Stimulated activated naive B cell treated with anti-CD40 and anti-IgM and Interleukin-4, amounts not matched to agents 10 μg/mL and 1 μg/mL and 100 μg/mL, for 72 hours (primary cell): ENCODE measurements at regions not wholly inside any gene's neighbourhood (a gene's known extent, or its start where the extent isn't known, plus 50 kb on each side); places are given as distances from the start of the nearest gene placed in this dataset.

Source experiments
- ATAC-seq, 2 donors: fragments of 150-1000 bp; cut with Tn5 transposase; replicated peaks; 2 replicates each; pipeline ENCODE4 v1.10.0; 2021; ENCODE audit warnings: moderate library complexity in 1 of 2
- DNase-seq: peaks from one replicate; pipeline ENCODE4 v3.0.0; 2021
- H3K27ac Mint-ChIP-seq: one replicate; pipeline ENCODE4 v1.8.0; 2022; ENCODE audit warnings: mild to moderate bottlenecking, mixed read lengths
- H3K27me3 Mint-ChIP-seq, 2 donors: one replicate each; pipeline ENCODE4 v1.8.0; 2022; ENCODE audit warnings: mixed read lengths in 2 of 2
- H3K36me3 Mint-ChIP-seq, 2 donors: one replicate each; pipeline ENCODE4 v1.8.0; 2022; ENCODE audit warnings: mixed read lengths in 2 of 2, mild to moderate bottlenecking in 1 of 2
- H3K4me1 Mint-ChIP-seq, 2 donors: one replicate each; pipeline ENCODE4 v1.8.0; 2022; ENCODE audit warnings: mixed read lengths in 2 of 2, mild to moderate bottlenecking in 1 of 2
- H3K4me3 Mint-ChIP-seq, 2 donors: one replicate each; pipeline ENCODE4 v1.8.0; 2022; ENCODE audit warnings: mild to moderate bottlenecking in 2 of 2, mixed read lengths in 2 of 2, moderate library complexity in 1 of 2
- H3K9me3 Mint-ChIP-seq, 2 donors: one replicate each; pipeline ENCODE4 v1.8.0; 2022; ENCODE audit warnings: mixed read lengths in 2 of 2, mild to moderate bottlenecking in 1 of 2

- ATAC-seq: no peak
These were observed 328.9 kb downstream of the TDRD15 start for GRCh38 chr2:21452678-21453077.

GRCh38 chr2:21453723-21454450, 330.1 kb downstream of the TDRD15 start:
- ATAC-seq (no peak), DNase-seq (no peak)
- Mint-ChIP-seq H3K27me3 (no peaks in the 10 kb centered on the region), H3K4me3 (no peak overlapping the region), H3K9me3 (peaks cover 0 to 1% of the 10 kb centered on the region in 2 donors), H3K4me1 (no peaks in the 10 kb centered on the region), H3K27ac (no peak overlapping the region), H3K36me3 (no peaks in the 10 kb centered on the region)

More at GRCh38 chr2:21452678-21453077, 328.9 kb downstream of the TDRD15 start:
- Mint-ChIP-seq H3K9me3 (no peaks in the 10 kb centered on the region), H3K27ac (no peak overlapping the region), H3K4me3 (no peak overlapping the region), H3K27me3 (no peaks in the 10 kb centered on the region), H3K36me3 (no peaks in the 10 kb centered on the region), H3K4me1 (no peaks in the 10 kb centered on the region)
- no peak for DNase-seq

GRCh38 chr2:21454839-21455238, 331.1 kb downstream of the TDRD15 start:
- ATAC-seq: no peak

GRCh38 chr2:21461754-21462240, 338.0 kb downstream of the TDRD15 start:
- ATAC-seq: no peak
- Mint-ChIP-seq H3K27ac (no peak overlapping the region), H3K27me3 (no peaks in the 10 kb centered on the region), H3K4me3 (no peak overlapping the region), H3K36me3 (no peaks in the 10 kb centered on the region), H3K9me3 (peaks cover 3 to 4% of the 10 kb centered on the region in 2 donors), H3K4me1 (no peaks in the 10 kb centered on the region)
- no peak for DNase-seq

More at GRCh38 chr2:21454839-21455238, 331.1 kb downstream of the TDRD15 start:
- Mint-ChIP-seq H3K36me3 (no peaks in the 10 kb centered on the region), H3K4me3 (no peak overlapping the region), H3K27me3 (no peaks in the 10 kb centered on the region), H3K4me1 (no peaks in the 10 kb centered on the region), H3K27ac (no peak overlapping the region), H3K9me3 (peaks cover 3 to 4% of the 10 kb centered on the region in 2 donors)
- no peak for DNase-seq

- DNase-seq (no peak), ATAC-seq (no peak)
- no peak overlapping the region for H3K4me3 Mint-ChIP-seq
- no peaks in the 10 kb centered on the region for H3K4me1 Mint-ChIP-seq
- H3K9me3 Mint-ChIP-seq: peaks cover 2 to 6% of the 10 kb centered on the region in 2 donors
- H3K27me3 Mint-ChIP-seq: no peaks in the 10 kb centered on the region
- H3K36me3 Mint-ChIP-seq: no peaks in the 10 kb centered on the region
- H3K27ac Mint-ChIP-seq: no peak overlapping the region
These were observed 342.7 kb downstream of the TDRD15 start for GRCh38 chr2:21466341-21466927.

- no peak for ATAC-seq
- Mint-ChIP-seq H3K27ac (no peak overlapping the region), H3K9me3 (peaks cover 2 to 6% of the 10 kb centered on the region in 2 donors), H3K4me1 (no peaks in the 10 kb centered on the region), H3K36me3 (no peaks in the 10 kb centered on the region), H3K27me3 (no peaks in the 10 kb centered on the region), H3K4me3 (no peak overlapping the region)
- no peak for DNase-seq
These were observed 343.6 kb downstream of the TDRD15 start for GRCh38 chr2:21467280-21467818.

- Mint-ChIP-seq H3K27me3 (no peaks in the 10 kb centered on the region), H3K9me3 (peaks cover 2 to 6% of the 10 kb centered on the region in 2 donors), H3K27ac (no peak overlapping the region), H3K4me3 (no peak overlapping the region), H3K4me1 (no peaks in the 10 kb centered on the region), H3K36me3 (no peaks in the 10 kb centered on the region)
- no peak for DNase-seq
- no peak for ATAC-seq
These were observed 344.1 kb downstream of the TDRD15 start for GRCh38 chr2:21467910-21468309.

GRCh38 chr2:21468624-21469023, 344.9 kb downstream of the TDRD15 start:
- no peak overlapping the region for H3K4me3 Mint-ChIP-seq
- H3K27me3 Mint-ChIP-seq: no peaks in the 10 kb centered on the region
- H3K27ac Mint-ChIP-seq: no peak overlapping the region
- DNase-seq: no peak
- no peaks in the 10 kb centered on the region for H3K4me1 Mint-ChIP-seq
- no peak for ATAC-seq
- H3K9me3 Mint-ChIP-seq: peaks cover 2 to 6% of the 10 kb centered on the region in 2 donors
- H3K36me3 Mint-ChIP-seq: no peaks in the 10 kb centered on the region

GRCh38 chr2:21469158-21469557, 345.4 kb downstream of the TDRD15 start:
- Mint-ChIP-seq H3K4me3 (no peak overlapping the region), H3K27ac (no peak overlapping the region), H3K27me3 (no peaks in the 10 kb centered on the region), H3K4me1 (no peaks in the 10 kb centered on the region), H3K36me3 (no peaks in the 10 kb centered on the region), H3K9me3 (peaks cover 2 to 6% of the 10 kb centered on the region in 2 donors)
- DNase-seq (no peak), ATAC-seq (no peak)

- H3K9me3 Mint-ChIP-seq: peaks cover 2 to 6% of the 10 kb centered on the region in 2 donors
- H3K27me3 Mint-ChIP-seq: no peaks in the 10 kb centered on the region
- DNase-seq (no peak), ATAC-seq (no peak)
- no peaks in the 10 kb centered on the region for H3K4me1 Mint-ChIP-seq
- no peak overlapping the region for H3K27ac Mint-ChIP-seq
- H3K4me3 Mint-ChIP-seq: no peak overlapping the region
- no peaks in the 10 kb centered on the region for H3K36me3 Mint-ChIP-seq
These were observed 345.8 kb downstream of the TDRD15 start for GRCh38 chr2:21469564-21469963.

GRCh38 chr2:21480162-21480561, 356.4 kb downstream of the TDRD15 start:
- ATAC-seq (no peak), DNase-seq (no peak)
- Mint-ChIP-seq H3K4me3 (no peak overlapping the region), H3K9me3 (peaks cover 8% of the 10 kb centered on the region in 2 donors), H3K36me3 (no peaks in the 10 kb centered on the region), H3K4me1 (no peaks in the 10 kb centered on the region), H3K27ac (no peak overlapping the region), H3K27me3 (no peaks in the 10 kb centered on the region)

GRCh38 chr2:21484643-21485042, 360.9 kb downstream of the TDRD15 start:
- Mint-ChIP-seq H3K36me3 (no peaks in the 10 kb centered on the region), H3K9me3 (peaks cover 0 to 4% of the 10 kb centered on the region in 2 donors), H3K4me3 (no peak overlapping the region), H3K27ac (no peak overlapping the region), H3K27me3 (no peaks in the 10 kb centered on the region), H3K4me1 (no peaks in the 10 kb centered on the region)
- ATAC-seq: no peak
- no peak for DNase-seq

- H3K36me3 Mint-ChIP-seq: no peaks in the 10 kb centered on the region
- ATAC-seq (no peak), DNase-seq (no peak)
These were observed 362.7 kb downstream of the TDRD15 start for GRCh38 chr2:21486445-21486844.

GRCh38 chr2:21489080-21489479, 365.3 kb downstream of the TDRD15 start:
- peaks cover 3 to 5% of the 10 kb centered on the region in 2 donors for H3K9me3 Mint-ChIP-seq

More at GRCh38 chr2:21486445-21486844, 362.7 kb downstream of the TDRD15 start:
- Mint-ChIP-seq H3K4me3 (no peak overlapping the region), H3K27ac (no peak overlapping the region), H3K27me3 (no peaks in the 10 kb centered on the region), H3K4me1 (no peaks in the 10 kb centered on the region), H3K9me3 (peaks cover 0 to 4% of the 10 kb centered on the region in 2 donors)

GRCh38 chr2:21498016-21498415, 374.2 kb downstream of the TDRD15 start:
- H3K27me3 Mint-ChIP-seq: no peaks in the 10 kb centered on the region
- no peak for DNase-seq
- H3K27ac Mint-ChIP-seq: no peak overlapping the region
- H3K36me3 Mint-ChIP-seq: no peaks in the 10 kb centered on the region
- peaks cover 4% of the 10 kb centered on the region in 2 donors for H3K9me3 Mint-ChIP-seq
- no peak for ATAC-seq
- H3K4me3 Mint-ChIP-seq: no peak overlapping the region
- H3K4me1 Mint-ChIP-seq: no peaks in the 10 kb centered on the region

More at GRCh38 chr2:21489080-21489479, 365.3 kb downstream of the TDRD15 start:
- Mint-ChIP-seq H3K27ac (no peak overlapping the region), H3K4me1 (no peaks in the 10 kb centered on the region), H3K36me3 (no peaks in the 10 kb centered on the region), H3K27me3 (no peaks in the 10 kb centered on the region), H3K4me3 (no peak overlapping the region)
- DNase-seq (no peak), ATAC-seq (no peak)
